Pulmonary artery endothelial cell (primary cell): ENCODE measurements at regions not wholly inside any gene's neighbourhood (a gene's known extent, or its start where the extent isn't known, plus 50 kb on each side); places are given as distances from the start of the nearest gene placed in this dataset.

Source experiments
- DNase-seq: peaks from one replicate; pipeline ENCODE4 v3.0.0-alpha.2; 2011; ENCODE audit warnings: low read depth, low spot score

GRCh38 chr12:93154096-93154728 is 223.5 kb upstream of the NUDT4 start:
- DNase-seq = no peak

- no peak for DNase-seq
Observed at GRCh38 chr12:93154753-93155480, 222.8 kb upstream of the NUDT4 start.

- no peak for DNase-seq
Observed at GRCh38 chr12:93156086-93156716, 221.5 kb upstream of the NUDT4 start.

- DNase-seq = no peak
Observed at GRCh38 chr12:93157279-93157678, 220.4 kb upstream of the NUDT4 start.

- no peak for DNase-seq
Observed at GRCh38 chr12:93158065-93158843, 219.5 kb upstream of the NUDT4 start.

GRCh38 chr12:93163260-93164036 is 214.3 kb upstream of the NUDT4 start:
- DNase-seq = no peak

- DNase-seq = no peak
Observed at GRCh38 chr12:93164103-93164880, 213.4 kb upstream of the NUDT4 start.

- DNase-seq = no peak
Observed at GRCh38 chr12:93165384-93165932, 212.3 kb upstream of the NUDT4 start.

- no peak for DNase-seq
Observed at GRCh38 chr12:93166541-93167307, 211.0 kb upstream of the NUDT4 start.

GRCh38 chr12:93167331-93167730 is 210.4 kb upstream of the NUDT4 start:
- no peak for DNase-seq

GRCh38 chr12:93167841-93168492 is 209.8 kb upstream of the NUDT4 start:
- DNase-seq = no peak

- no peak for DNase-seq
Observed at GRCh38 chr12:93168751-93169150, 209.0 kb upstream of the NUDT4 start.

GRCh38 chr12:93169536-93169935 is 208.2 kb upstream of the NUDT4 start:
- no peak for DNase-seq

GRCh38 chr12:93170928-93171327 is 206.8 kb upstream of the NUDT4 start:
- no peak for DNase-seq

GRCh38 chr12:93173178-93173957 is 204.4 kb upstream of the NUDT4 start:
- DNase-seq = no peak

- no peak for DNase-seq
Observed at GRCh38 chr12:93174048-93174447, 203.7 kb upstream of the NUDT4 start.

GRCh38 chr12:93174473-93174872 is 203.3 kb upstream of the NUDT4 start:
- DNase-seq = no peak

GRCh38 chr12:93176165-93176564 is 201.6 kb upstream of the NUDT4 start:
- DNase-seq = no peak
